PC-9 (cell line): ENCODE measurements at regions not wholly inside any gene's neighbourhood (a gene's known extent, or its start where the extent isn't known, plus 50 kb on each side); places are given as distances from the start of the nearest gene placed in this dataset.

Source experiments
- BruUV-seq: library from RNA; stranded (reverse); fragments of 400-500 nt; replicated peaks from 2 replicates; lab custom pipeline; 2021; lab: Mats Ljungman, UMichigan
- CTCF ChIA-PET: fragments of 300-600 bp; sonication (Branson Sonifier 250); formaldehyde crosslinking; loops from one replicate; lab custom pipeline; 2022; ENCODE audit warnings: antibody characterized with exemption; lab: Charles Lee
- POLR2A ChIA-PET: fragments of 300-600 bp; sonication (Branson Sonifier 250); formaldehyde crosslinking; loops from one replicate; lab custom pipeline; 2022; ENCODE audit warnings: antibody characterized with exemption; ENCODE audit not compliant: unreplicated experiment; lab: Charles Lee
- DNase-seq, 2 experiments: peaks; one replicate each; pipeline versions ENCODE4 v3.0.0 to v3.0.0-alpha.2; 2015 to 2022; ENCODE audit warnings: mixed read lengths in 1 of 2
- H2AFZ ChIP-seq: fragments of 200-600 bp; sonication (generic); 2 replicates; pipeline ENCODE4 v1.8.1; 2017; ENCODE audit warnings: antibody characterized with exemption
- H3F3A ChIP-seq: fragments of 200-600 bp; sonication (generic); 2 replicates; pipeline ENCODE4 v1.8.1; 2017; ENCODE audit warnings: antibody characterized with exemption, mild to moderate bottlenecking, low read depth; ENCODE audit not compliant: insufficient read depth
- H3K27ac ChIP-seq: fragments of 200-600 bp; sonication (generic); 2 replicates; pipeline ENCODE4 v1.6.1; 2016; ENCODE audit warnings: mixed run types
- H3K27me3 ChIP-seq: fragments of 200-600 bp; sonication (generic); 2 replicates; pipeline ENCODE4 v1.6.1; 2016; ENCODE audit warnings: low read depth, mixed run types; ENCODE audit not compliant: insufficient read depth
- H3K36me3 ChIP-seq: fragments of 200-600 bp; sonication (generic); 2 replicates; pipeline ENCODE4 v1.6.1; 2016; ENCODE audit warnings: low read depth, mixed run types
- H3K4me1 ChIP-seq: fragments of 200-600 bp; sonication (generic); replicated peaks from 2 replicates; pipeline ENCODE4 v1.6.1; 2016; ENCODE audit warnings: mixed run types; ENCODE audit not compliant: insufficient read depth
- H3K4me2 ChIP-seq: fragments of 200-600 bp; sonication (generic); 2 replicates; pipeline ENCODE4 v1.6.1; 2017; ENCODE audit warnings: mixed run types
- H3K4me3 ChIP-seq: fragments of 200-600 bp; sonication (generic); 2 replicates; pipeline ENCODE4 v1.6.1; 2016; ENCODE audit warnings: mixed run types
- H3K79me2 ChIP-seq: fragments of 200-600 bp; sonication (generic); 2 replicates; pipeline ENCODE4 v1.6.1; 2017; ENCODE audit warnings: low read depth, mixed run types
- H3K9me2 ChIP-seq: fragments of 200-600 bp; sonication (generic); 2 replicates; pipeline ENCODE4 v1.8.1; 2017; ENCODE audit warnings: mild to moderate bottlenecking; ENCODE audit not compliant: insufficient read depth
- H3K9me3 ChIP-seq: fragments of 200-600 bp; sonication (generic); 2 replicates; pipeline ENCODE4 v1.8.1; 2016; ENCODE audit warnings: low read depth; ENCODE audit not compliant: insufficient read depth
- H4K20me1 ChIP-seq: fragments of 200-600 bp; sonication (generic); 2 replicates; pipeline ENCODE4 v1.8.1; 2017; ENCODE audit not compliant: insufficient read depth
- CTCF ChIP-seq: fragments of 200-600 bp; sonication (generic); conservative IDR thresholded peaks from 2 replicates; pipeline ENCODE4 v1.6.1; 2017; ENCODE audit warnings: mixed run types, antibody characterized with exemption, mild to moderate bottlenecking, moderate library complexity
- EZH2 ChIP-seq: fragments of 200-600 bp; sonication (generic); IDR thresholded peaks from 2 replicates; pipeline ENCODE4 v1.8.0; 2017; ENCODE audit warnings: antibody characterized with exemption, low read depth
- intact Hi-C: fragments of 100-400 bp; cut with micrococcal nuclease; formaldehyde crosslinking; loops from one replicate; pipeline ENCODE4 v1.10.0; 2022; ENCODE audit not compliant: unreplicated experiment

- no peaks in the 10 kb centered on the region for H3K4me1 ChIP-seq
- no peaks in the 10 kb centered on the region for H3K36me3 ChIP-seq
- H3K79me2 ChIP-seq: no peaks in the 10 kb centered on the region
- no peak overlapping the region for H3K4me2 ChIP-seq
- H4K20me1 ChIP-seq: no peaks in the 10 kb centered on the region
- H2AFZ ChIP-seq: no peak overlapping the region
- no peak overlapping the region for H3K27ac ChIP-seq
- BruUV-seq: no TSS peak
- H3K4me3 ChIP-seq: no peak overlapping the region
- intact Hi-C loops: loop anchor here (1.0 to 5.0 kb wide), 3 partner anchors 179 to 414 kb away; partner anchors contain the start of gene CCNC
- no peaks in the 10 kb centered on the region for H3F3A ChIP-seq
- H3K9me2 ChIP-seq: no peaks in the 10 kb centered on the region
- peak; percentile 47 to 59 for DNase-seq
- CTCF ChIA-PET: interaction anchor here (0.7 kb wide), 1 partner anchor 135 kb away, joined by 3 read pairs; no protein-coding TSS in a partner anchor
- POLR2A ChIA-PET: interaction anchor here (0.5 kb wide), 1 partner anchor 179 kb away, joined by 4 read pairs; no protein-coding TSS in a partner anchor
- TF ChIP-seq CTCF (peak; percentile 94), EZH2 (no peak)
- H3K9me3 ChIP-seq: no peaks in the 10 kb centered on the region
- H3K27me3 ChIP-seq: no peaks in the 10 kb centered on the region
Measured at GRCh38 chr6:99746261-99746895, 139.7 kb downstream of the PRDM13 start.

GRCh38 chr6:99761711-99762110, 155.1 kb downstream of the PRDM13 start:
- TF ChIP-seq CTCF (no peak), EZH2 (no peak)
- Histone ChIP-seq H3K27me3 (no peaks in the 10 kb centered on the region), H3K27ac (no peak overlapping the region), H3K4me1 (no peaks in the 10 kb centered on the region), H3K4me2 (no peak overlapping the region), H3K9me3 (no peaks in the 10 kb centered on the region), H3K79me2 (no peaks in the 10 kb centered on the region), H3K4me3 (no peak overlapping the region), H3F3A (no peaks in the 10 kb centered on the region), H4K20me1 (no peaks in the 10 kb centered on the region), H2AFZ (no peak overlapping the region), H3K36me3 (no peaks in the 10 kb centered on the region), H3K9me2 (no peaks in the 10 kb centered on the region)
- BruUV-seq: no TSS peak
- POLR2A ChIA-PET: no interaction called here
- intact Hi-C loops: no loop called here
- CTCF ChIA-PET: no interaction called here
- DNase-seq: no peak

DNA sequence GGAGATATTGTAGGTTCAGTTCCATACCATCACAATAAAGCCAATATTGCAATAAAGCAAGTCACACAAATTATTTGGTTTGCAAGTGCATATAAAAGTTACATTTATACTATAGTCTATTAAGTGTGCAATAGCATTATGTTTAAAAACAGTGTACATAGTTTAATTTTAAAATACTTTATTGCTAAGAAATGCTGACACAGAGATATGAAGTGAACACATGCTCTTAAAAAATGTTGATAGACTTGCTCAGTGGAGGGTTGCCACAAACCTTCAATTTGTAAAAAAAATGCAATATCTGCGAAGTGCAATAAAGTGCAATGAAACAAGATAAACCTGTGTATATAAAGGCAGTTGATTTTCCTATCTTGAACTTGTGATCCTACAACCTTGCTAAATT, 161.5 kb downstream of the PRDM13 start:
- POLR2A ChIA-PET: no interaction called here

More for the DNA sequence above, 161.5 kb downstream of the PRDM13 start:
- CTCF ChIA-PET: no interaction called here
- Histone ChIP-seq H3K4me3 (no peak overlapping the region), H3F3A (no peaks in the 10 kb centered on the region), H3K4me1 (no peaks in the 10 kb centered on the region), H3K9me2 (no peaks in the 10 kb centered on the region), H3K79me2 (no peaks in the 10 kb centered on the region), H3K36me3 (no peaks in the 10 kb centered on the region), H3K27ac (no peak overlapping the region), H4K20me1 (no peaks in the 10 kb centered on the region), H3K9me3 (no peaks in the 10 kb centered on the region), H3K4me2 (no peak overlapping the region), H3K27me3 (no peaks in the 10 kb centered on the region), H2AFZ (no peak overlapping the region)
- intact Hi-C loops: no loop called here
- TF ChIP-seq EZH2: no peak
- no peak for TF ChIP-seq CTCF
- no peak for DNase-seq
- no TSS peak for BruUV-seq
